Stimulated activated CD4-positive, alpha-beta T cell treated with anti-CD3 and anti-CD28 coated beads, Interleukin-2, amount 100 ng/mL, for 24 hours (primary cell): ENCODE measurements at regions not wholly inside any gene's neighbourhood (a gene's known extent, or its start where the extent isn't known, plus 50 kb on each side); places are given as distances from the start of the nearest gene placed in this dataset.
"Not testable (repeated sequence)": the region's sequence is repeated elsewhere in the genome, so short reads cannot be mapped to it uniquely, and the experiment has no call there.

Experiments
- DNase-seq, 2 donors: peaks; one replicate each; pipeline ENCODE4 v3.0.0-alpha.2; 2020

DNA sequence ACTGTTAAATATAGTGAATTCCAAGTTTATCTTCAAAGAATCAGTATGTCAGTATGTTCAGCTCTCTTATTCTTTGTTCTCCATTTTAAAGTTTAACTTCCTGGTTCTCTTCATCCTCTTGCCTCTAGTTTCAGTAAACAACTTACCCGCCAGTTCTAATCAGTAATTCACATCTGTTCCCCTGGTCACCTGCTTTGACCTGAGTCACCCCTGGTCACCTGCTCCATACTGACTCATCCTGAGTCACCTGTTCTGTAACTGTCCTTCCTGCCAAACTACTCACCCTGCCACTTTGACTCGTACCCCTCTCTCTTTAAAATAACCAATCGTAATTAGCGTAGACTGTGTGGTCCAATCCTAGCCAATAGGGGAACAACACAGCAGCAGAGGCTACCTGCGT is 992.7 kb upstream of the HS3ST1 start:
- no peak for DNase-seq

DNA sequence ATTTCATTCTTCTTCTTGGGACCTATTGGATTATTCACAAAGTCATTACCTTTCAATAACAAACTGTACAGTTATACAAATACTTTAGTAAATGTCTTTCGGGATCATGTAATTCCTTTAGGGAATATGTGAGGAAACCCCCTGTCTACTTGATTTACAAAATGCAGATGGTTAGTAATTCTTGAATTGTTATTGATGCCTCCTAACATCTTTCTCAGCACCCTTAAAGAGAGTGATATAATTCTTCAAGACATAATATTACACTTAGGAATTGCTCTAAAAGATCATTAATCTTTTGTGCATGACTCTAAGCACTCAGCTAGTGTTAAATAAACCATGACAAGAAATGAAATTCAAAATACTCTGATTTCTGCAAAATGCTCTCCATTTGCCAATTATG is 988.1 kb upstream of the HS3ST1 start:
- DNase-seq: no peak

DNA sequence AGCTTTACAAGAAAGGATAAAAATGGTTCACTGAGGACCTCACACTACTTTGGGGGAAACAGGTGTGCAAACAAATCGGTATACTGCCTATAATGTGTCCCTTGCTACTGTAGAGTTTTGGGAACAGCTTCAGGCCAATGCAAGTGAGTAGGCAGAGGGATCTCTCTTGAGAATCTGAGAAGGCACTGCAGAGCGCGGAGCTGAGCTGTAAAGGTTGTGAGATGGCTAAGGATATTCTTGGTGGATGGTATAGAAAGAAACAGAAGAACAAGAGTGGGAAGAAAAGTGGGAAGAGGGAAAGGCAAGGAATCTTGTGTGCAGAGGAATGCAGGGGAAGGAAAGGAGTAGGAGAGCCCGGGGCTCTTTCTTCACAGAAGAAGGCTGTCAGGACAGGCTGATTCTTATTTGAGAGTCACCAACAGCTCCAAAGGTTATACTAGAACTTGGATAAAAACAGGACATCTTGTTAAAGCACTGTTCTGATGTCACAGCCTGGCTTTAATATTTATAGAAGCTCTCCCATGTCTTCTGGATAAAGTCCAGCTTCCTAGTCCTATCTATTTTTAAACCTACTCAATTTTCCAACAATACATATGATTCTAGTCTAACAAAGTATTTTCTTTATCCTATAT is 985.6 kb upstream of the HS3ST1 start:
- no peak for DNase-seq

DNA sequence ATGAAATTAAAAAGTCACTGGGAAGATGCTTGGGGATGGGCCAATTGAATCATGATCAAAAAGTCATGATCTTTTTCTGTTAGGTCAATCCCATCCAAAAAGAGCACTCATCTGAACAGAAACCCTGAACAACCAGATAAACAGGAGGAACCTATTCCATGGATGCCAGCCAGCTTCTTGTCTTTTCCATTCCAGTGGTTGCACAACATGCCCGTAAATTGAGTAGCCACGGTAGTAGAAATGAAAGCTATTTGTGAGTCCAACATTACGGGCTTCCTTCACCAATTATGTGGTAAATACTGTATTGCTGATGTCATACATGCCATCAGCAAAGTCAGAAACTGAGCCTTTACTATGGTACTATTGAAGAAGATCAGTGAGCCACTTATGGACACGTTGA is 982.4 kb upstream of the HS3ST1 start:
- no peak for DNase-seq

DNA sequence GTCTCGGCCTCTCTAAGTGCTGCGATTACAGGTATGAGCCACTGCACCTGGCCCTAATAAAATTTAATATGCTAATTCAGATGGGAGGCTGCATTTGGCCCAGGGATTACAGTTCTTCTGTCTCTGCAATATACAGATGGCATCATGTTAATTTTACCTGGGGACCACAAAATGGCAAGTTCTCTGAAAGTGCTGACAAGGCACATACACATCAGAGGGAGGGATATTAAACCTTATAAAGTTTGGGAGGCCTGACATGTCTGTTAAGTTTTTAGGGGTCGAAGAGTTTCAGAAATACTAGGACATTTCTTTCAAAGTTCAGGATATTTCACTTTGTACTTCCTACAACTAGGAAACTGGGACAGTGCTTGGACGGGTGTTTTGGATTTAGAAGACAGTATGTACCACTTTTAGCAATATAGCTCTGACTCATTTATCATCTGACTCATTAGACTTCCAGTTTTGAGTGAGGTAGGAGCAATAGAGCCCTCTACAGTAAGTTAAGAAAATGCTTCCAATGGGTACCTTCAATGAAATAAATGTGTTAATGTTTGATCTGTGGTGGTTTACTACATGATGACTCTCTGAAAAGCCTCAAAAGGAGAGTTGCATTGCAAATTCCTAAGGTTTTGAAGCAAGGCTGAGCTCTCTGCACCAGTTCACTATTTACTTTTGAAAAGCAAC is 981.0 kb upstream of the HS3ST1 start:
- DNase-seq: no peak

DNA sequence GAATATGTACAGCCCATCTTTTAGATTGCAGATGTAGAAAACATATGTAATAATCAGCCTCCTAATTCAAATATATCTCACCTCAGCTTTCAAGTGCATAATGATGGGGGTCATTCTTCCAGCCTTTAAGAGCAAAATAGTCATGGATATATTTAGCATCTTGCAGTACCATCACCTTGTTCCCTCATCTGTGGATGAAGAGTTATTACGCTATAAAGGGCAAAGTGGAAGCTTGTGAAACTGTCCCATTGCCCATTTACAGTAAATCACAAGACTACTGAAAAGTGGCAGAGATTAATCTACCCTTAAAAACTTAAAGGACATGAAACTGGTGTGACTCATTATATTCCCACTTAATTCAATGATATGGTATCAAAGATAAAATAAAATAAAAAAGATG is 979.7 kb upstream of the HS3ST1 start:
- no peak for DNase-seq

DNA sequence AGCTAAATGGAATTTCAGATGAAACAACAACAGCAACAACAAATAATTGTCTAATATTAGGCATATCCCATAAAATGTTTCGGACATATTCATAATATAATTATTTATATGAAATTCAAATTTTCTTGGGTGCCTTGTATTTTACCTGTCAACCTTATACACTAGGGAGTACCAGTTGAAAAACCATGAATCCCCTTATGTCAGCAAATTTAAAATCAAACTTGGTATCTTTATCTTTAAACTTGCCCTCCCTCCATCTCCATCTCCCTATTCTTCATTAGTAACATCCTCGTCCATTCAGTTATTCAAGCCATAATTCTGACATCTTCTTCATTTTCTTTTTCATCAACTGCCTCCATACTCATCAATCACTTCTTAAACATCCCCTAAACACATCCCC is 974.5 kb upstream of the HS3ST1 start:
- DNase-seq: no peak

DNA sequence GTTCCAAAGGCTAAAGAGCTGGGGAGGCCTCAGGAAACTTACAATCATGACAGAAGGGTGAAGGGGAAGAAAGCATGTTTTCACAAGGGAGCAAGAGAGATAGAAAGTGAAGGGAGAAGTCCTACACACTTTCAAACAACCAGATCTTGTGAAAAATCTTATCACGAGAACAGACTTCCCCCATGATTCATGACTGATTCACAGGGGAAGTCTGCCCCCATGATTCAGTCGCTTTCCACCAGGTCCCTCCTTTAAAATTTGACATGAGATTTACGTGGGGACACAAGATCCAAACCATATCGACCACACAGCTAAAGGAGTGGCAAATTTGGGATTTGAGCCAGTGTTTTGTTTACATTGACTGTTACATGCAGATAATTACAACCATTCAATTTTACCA is 971.1 kb upstream of the HS3ST1 start:
- no peak for DNase-seq

DNA sequence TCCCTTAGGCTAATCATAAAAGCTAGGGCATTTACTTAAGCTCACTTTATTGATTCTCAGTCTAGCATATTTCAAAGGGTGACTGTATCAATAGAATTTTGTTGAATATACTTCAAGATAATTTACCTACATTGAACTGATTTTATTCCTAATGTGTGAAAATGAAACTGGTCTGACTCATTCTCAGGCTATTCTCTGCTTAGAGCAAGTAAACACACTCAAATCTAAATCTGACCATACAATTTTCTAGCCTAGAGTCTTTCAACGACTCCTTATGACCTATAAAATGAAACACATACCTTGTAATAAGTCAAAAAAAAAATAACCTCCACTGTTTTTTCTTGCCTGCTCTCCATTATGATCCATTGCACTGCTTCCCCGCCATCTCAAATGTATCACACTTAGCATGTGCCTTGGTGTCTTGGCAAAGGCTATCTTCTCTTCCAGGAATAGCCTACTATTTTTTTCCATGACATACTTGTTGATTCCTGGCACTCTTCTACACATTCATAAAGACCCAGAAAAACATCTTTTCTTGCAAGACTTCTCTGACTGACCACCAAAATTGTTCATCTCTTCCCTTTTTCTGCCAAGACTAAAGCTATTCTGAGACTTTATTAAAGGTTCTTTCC is 965.1 kb upstream of the HS3ST1 start:
- DNase-seq: no peak

DNA sequence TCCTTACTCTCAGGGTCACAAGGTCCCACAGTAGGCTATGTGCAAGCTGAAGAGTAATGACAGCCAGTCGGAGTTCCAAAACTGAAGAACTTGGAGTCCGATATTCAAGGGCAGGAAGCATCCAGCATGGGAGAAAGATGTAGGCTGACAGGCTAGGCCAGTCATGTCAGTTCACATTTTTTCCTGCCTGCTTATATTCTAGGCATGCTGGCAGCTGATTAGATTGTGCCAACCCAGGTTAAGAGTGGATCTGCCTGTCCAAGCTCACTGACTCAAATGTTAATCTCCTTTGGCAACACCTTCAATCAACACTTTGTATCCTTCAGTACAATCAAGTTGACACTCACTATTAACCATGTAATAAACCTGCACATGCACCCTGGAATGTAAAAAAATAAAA is 960.9 kb upstream of the HS3ST1 start:
- no peak for DNase-seq

DNA sequence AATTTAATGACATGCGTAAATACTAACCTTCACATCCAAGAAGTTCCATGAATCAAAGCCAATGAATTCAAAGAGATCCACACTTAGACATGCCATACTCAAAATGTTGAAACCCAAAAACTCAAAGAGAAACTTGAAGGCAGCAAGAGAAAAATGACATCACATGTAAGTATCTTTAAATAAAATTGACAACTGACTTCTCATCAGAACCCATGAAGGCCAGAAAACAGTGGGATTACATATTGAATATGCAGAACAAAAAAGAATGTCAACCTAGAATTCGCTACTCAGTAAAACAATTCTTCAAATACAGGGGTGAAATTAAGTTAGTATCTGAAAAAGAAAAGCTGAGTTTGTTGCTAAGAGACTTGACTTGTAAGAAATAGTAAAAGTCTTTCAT is 953.9 kb upstream of the HS3ST1 start:
- DNase-seq: no peak

DNA sequence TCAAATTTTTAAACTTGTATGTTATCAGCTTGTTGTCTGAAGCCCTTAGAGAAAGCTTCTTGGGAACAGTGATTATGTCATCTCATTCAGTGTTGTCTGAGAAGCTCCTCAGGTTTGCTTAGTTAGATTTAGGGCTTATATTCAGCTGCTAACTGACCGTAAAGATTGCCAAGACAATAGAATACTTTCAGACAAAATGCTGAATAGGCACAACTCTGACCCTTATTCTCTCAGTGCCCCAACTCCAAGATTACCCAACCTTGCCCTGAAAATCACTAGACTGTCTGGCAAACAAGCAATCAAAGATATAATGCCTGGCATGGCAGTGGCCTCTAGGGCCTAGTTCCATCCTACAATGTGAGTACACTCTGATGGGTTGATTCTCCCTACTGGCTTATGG is 950.5 kb upstream of the HS3ST1 start:
- no peak for DNase-seq

DNA sequence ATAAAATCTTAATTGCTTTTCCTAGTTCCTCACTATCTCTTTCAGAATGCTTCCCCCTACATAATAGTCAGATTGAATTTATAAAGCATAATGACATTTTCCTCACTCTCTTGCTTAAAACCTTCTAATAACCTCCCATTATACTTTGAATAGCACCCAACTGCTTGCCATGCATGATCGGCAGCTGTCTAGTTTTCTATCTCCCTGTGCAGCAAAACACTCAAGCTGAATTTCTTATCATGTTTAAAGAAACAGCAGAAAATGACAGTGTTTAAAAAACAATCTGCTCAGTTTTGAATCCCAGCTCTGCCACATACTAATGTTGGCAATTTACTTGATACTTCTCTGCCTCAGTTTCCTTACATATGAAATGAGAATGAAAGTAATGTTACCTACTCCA is 947.1 kb upstream of the HS3ST1 start:
- DNase-seq: no peak

DNA sequence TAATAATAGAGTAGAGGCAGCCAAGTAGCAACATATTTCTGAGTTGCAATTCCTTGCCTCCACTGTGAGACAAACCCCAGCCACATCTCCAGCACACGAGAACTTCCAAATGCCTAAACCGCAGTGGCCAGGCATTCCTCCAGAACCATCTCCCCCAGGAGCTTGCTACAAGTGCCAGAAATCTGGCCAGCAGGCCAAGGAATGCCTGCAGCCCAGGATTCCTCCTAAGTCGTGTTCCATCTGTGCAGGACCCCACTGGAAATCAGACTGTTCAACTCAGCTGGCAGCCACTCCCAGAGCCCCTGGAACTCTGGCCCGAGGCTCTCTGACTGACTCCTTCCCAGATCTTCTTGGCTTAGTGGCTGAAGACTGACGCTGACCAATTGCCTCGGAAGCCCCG is 937.2 kb upstream of the HS3ST1 start:
- DNase-seq: not testable (repeated sequence)

DNA sequence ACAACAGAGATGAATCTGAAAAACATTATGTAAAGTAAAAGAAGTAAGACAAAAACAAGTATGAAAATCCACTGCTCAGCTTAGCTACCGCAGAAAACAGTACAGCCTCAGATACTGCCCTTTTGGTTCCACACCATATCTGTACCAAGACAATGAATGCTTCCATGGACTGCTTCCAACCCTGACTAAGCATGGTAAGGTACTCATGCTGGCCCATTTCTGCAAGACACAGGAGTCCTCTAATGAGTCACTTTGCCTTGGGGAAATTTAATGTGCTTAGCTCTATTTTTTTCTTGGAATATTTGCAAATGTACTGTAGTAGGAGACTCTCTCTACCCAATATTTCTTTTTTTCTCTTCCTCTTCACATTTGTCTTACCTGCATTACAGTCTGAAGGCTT is 931.7 kb upstream of the HS3ST1 start:
- DNase-seq: no peak

DNA sequence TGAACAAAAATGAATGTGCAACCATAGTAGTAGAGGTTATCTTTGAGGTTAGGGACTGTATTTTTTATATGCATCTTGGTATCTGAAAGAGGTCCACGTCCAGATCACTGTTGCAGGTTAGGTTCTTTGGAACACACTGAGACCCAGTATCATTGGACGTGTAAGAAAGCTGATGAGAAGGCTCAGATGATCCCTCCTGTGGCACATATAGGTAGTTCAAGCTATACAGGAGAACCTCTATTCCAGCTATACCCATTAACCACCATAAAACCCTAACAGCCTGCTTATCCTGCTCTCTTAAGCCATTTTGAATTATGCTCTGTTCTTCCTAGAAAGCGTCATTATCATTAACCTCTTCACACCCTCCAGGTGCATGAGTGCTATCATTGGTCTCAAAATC is 930.7 kb upstream of the HS3ST1 start:
- no peak for DNase-seq

DNA sequence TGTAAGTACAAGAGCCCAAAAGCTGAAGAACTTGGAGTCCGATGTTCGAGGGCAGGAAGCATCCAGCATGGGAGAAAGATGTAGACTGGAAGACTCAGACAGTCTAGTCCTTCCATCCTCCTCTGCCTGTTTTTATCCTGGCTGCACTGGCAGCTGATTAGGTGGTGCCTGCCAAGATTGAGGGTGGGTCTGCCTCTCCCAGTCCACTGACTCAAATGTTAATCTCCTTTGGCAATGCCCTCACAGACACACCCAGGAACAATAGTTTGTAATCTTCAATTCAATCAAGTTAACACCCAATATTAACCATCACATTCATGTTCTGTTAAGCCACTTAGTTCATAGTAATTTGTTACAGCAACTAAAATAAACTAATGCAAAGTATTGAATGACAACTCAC is 904.4 kb upstream of the HS3ST1 start:
- DNase-seq: not testable (repeated sequence)

DNA sequence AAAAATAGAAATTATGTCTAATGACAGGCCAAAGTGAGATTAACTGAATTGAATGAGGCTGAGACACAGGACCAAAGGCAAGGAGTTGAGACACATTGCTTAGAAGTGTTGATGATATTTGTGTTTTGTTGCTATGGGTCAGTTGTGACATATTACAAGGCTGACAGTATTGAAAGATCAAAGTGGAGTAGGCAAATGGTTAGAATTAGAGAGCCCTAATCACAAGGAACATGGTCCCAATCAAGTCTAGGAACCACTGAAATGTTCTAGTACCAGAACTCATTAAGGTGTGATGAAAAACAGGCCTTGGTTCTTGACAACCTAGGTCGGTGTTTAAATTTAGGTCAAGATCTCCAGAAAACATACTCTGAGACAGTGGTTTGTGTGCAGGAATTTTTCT is 896.3 kb upstream of the HS3ST1 start:
- DNase-seq: no peak

DNA sequence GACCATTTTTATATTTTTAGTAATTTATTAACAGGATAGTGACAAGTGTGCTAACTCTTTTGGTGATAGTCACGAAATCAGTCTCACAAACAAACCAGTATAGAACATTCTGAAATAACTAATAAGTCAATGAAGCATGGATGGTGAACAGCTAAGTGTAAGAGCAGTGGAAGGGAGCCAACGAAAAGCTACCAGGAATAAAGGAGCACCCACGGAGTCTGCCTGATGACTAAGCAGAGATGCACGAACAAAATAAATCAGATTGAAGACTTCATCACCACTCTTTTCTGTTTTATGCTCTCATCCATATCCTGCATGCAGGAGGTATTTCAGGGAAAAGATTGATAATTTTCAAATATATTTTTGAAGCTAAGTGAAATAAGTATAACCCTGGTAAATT is 891.1 kb upstream of the HS3ST1 start:
- DNase-seq: no peak

DNA sequence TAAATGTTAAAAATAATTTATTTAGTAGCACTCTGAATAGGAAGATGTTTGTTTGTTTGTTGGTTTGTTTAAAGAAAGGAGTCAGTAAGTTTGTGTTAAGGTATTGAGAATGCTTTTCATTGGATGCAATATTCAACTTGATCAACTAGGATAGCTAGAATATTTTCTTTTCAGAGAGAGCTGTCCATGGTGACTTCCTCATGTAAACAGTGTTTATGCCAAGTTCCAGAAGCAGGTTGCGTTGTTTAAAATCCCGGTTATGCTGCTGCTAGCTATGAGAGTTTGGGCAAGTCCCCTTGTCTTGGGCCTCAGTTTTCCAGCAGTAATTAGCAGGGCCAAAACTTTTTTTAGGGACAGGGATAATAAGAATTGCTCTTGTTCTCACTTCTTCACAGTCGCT is 876.2 kb upstream of the HS3ST1 start:
- DNase-seq: no peak

DNA sequence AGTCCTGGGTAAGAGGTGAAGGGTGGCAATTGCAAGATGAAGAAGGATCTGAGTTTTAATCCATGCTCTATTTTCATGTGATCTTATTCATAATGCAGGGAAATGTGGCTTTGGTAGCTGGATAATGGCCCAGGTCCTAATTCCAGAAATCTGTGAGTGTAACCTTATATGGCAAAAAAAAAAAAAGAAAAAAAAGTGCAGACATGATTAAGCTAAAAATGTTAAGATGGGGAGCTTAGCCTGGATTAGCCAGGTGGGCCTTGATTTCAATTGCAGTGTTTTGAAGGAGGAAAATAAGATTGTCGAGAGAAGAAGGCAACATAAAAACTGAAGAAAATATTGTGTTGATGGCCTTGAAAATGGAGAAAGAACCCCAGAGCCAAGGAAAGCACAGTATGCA is 867.7 kb upstream of the HS3ST1 start:
- no peak for DNase-seq

DNA sequence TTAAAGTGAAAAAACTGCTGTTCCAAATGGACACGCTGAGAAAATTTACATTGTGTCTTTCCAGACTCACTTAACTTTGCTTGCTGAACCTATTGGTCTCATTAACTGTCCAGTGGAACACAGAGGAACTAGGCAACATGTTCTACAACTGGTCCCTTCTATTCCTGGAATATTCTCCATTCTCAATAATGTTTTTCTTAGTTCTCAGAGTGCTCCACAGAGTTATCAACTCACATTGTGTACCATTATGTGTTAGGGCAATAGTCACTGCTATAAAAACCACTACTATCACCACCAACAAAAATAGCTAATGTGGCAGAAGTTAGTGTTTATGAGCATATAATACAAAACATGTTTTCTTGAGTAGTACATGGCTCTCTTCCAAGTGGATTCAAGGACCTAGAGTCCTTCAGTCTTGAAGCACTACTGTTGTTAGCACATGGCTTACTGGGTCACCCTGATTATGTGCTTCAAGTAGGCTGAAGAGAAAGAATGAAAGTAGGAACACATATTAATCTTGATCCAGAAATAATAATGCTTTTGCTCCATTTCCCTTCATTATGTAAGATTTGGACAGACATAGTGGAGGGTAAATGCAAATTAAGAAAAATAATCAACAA is 865.3 kb upstream of the HS3ST1 start:
- no peak for DNase-seq

DNA sequence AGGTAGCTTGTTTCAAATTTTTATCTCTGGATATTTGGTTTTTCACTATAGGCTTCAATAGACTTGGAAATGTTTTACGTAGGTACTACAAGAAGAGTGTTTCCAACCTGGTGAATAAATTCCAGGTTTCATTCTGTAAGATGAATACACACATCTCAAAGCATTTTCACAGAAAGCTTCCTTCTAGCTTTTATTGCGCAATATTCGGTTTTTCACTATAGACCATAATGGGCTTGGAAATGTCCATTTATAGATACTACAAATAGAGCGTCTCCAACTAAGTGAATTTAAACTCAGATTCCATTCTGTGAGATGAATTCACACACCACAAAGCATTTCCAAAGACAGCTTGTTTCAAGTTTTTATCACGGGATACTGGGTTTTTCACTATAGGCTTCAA is 857.7 kb upstream of the HS3ST1 start:
- no peak for DNase-seq

DNA sequence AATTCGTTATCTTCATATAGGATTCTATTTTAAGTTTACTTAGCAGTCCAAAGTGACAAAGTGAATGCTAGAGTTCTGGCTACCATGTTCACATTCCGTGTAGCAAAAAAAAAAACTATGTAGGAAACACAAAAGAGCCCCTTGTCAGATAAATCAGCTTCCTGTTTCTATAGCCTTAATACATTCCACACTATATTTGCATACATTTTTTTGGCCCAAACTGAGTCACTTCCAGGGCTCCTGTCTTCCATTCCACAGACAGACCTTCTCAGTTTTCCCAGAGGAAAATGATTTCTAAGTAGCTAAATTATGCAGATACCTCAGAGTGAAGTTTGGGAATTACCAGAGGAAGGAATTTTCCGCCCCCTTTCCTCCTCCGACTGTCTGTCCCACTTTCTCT is 841.9 kb upstream of the HS3ST1 start:
- no peak for DNase-seq
